ENCODE measurements at regions not wholly inside any gene's neighbourhood (a gene's known extent, or its start where the extent isn't known, plus 50 kb on each side); places are given as distances from the start of the nearest gene placed in this dataset.

- no peaks in the 10 kb centered on the region for H3K36me3 ChIP-seq (ENCODE audit: control insufficient read depth, insufficient read depth, low read length)
- 90 to 92% methylated on average over 9 to 17 of the region's 20 CpGs for WGBS, 2 experiments (ENCODE audit: insufficient coverage in 2 of 2)
- no peak overlapping the region for H3K4me3 ChIP-seq (ENCODE audit: extremely low read depth, insufficient read depth, low read length, poor library complexity, severe bottlenecking)
- H3K4me1 ChIP-seq (ENCODE audit: control insufficient read depth, insufficient read depth, low read length, poor library complexity, severe bottlenecking): peaks cover 7% of the 10 kb centered on the region
- no peak overlapping the region for H3K27ac ChIP-seq (ENCODE audit: low read depth, low read length, severe bottlenecking)
- no peaks in the 10 kb centered on the region for H3K9me3 ChIP-seq (ENCODE audit: control insufficient read depth, low read length)
These were observed 79.2 kb upstream of the INSIG1 start for GRCh38 chr7:155218276-155219153.

DNA sequence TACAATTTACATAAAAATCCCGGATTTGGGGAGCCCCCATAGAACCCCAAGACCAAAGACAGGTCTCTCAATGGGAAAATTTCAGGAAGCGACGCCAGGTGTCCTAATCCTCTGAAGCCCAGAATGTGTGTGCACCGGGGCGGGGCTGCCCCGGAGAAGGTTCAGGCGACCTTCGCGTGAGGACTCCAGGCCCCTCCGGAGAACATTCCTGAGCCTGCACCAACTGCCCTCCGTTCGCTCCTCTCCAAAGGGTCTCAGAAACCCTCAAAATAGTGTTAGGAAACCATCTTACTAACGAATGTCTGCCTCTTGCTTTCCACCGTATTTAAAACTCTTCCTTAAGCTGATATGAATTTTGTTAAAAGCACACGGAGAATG lies 78.5 kb upstream of the INSIG1 start:
- peaks cover 6% of the 10 kb centered on the region for H3K4me1 ChIP-seq (ENCODE audit: control insufficient read depth, insufficient read depth, low read length, poor library complexity, severe bottlenecking)
- 97 to 99% methylated on average over 11 to 14 of the region's 15 CpGs for WGBS, 2 experiments (ENCODE audit: insufficient coverage in 2 of 2)
- no peak overlapping the region for H3K4me3 ChIP-seq (ENCODE audit: extremely low read depth, insufficient read depth, low read length, poor library complexity, severe bottlenecking)

DNA sequence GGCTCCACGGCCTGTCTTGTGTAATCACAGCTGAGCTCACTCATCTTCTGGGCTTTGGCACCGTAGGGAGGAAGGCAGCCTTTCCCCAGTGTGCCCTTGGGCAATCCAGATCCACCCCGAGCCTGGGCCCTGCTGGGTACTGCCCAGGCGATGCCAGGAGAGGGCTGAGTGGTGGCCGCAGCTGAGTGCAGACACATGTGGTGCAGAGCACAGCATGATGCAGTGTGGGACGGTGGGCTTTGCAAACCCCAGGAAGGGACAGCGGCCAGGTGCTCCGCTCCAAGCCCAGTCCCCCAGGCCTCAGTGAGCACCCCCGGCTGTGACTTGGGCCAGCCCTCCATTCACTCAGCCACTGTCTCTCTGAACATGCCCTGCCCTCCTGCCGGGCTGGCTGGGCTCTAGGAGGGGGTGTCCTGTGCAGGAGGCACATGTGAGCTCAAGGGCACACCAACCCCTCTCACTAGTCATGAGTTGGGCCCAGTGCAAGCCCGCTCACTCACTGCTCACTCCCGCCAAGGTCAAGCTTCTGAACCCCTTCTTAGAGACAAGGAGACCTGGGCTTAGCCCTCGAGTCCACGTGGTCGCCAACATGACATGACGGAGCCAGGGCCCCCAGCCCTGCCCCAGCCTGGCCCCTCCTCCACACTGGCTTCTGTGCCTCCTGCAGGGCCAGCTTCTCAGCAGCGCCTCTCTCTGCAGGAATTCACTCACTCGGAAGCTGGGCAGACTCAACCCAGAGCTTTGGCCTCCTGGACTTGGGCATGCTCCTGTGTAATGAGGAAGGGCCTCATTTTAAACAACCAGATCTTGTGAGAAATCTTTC lies 77.5 kb upstream of the INSIG1 start:
- Histone ChIP-seq H3K27ac (ENCODE audit: low read depth, low read length, severe bottlenecking) (no peak overlapping the region), H3K36me3 (ENCODE audit: control insufficient read depth, insufficient read depth, low read length) (no peaks in the 10 kb centered on the region), H3K9me3 (ENCODE audit: control insufficient read depth, low read length) (no peaks in the 10 kb centered on the region), H3K4me3 (ENCODE audit: extremely low read depth, insufficient read depth, low read length, poor library complexity, severe bottlenecking) (no peak overlapping the region), H3K4me1 (ENCODE audit: control insufficient read depth, insufficient read depth, low read length, poor library complexity, severe bottlenecking) (peaks cover 11% of the 10 kb centered on the region)
- 85 to 90% methylated on average over 11 to 15 of the region's 18 CpGs for WGBS, 2 experiments (ENCODE audit: insufficient coverage in 2 of 2)

More for the DNA sequence above, 78.5 kb upstream of the INSIG1 start:
- no peaks in the 10 kb centered on the region for H3K36me3 ChIP-seq (ENCODE audit: control insufficient read depth, insufficient read depth, low read length)
- no peak overlapping the region for H3K27ac ChIP-seq (ENCODE audit: low read depth, low read length, severe bottlenecking)
- no peaks in the 10 kb centered on the region for H3K9me3 ChIP-seq (ENCODE audit: control insufficient read depth, low read length)

DNA sequence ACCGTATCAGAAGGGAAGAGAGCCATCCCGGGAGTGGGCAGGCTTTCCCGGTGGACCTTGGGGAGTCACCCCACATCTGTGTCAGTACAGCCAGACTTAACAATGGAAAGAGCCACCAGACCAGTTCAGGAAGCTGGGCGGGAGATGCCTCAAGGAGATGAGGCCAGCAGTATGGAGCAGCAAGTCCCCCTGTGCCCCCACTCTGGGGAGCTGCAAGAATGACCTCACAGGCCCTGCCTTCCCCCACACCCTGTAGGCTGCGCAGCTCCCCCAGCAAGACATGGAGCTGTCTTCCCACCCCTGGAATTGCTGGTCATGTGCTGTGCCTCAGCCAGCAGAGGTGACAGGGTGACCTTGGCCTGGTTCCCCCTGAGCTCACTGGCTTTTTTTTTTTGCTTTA lies 76.8 kb upstream of the INSIG1 start:
- Histone ChIP-seq H3K27ac (ENCODE audit: low read depth, low read length, severe bottlenecking) (no peak overlapping the region), H3K9me3 (ENCODE audit: control insufficient read depth, low read length) (no peaks in the 10 kb centered on the region), H3K4me1 (ENCODE audit: control insufficient read depth, insufficient read depth, low read length, poor library complexity, severe bottlenecking) (peaks cover 11% of the 10 kb centered on the region), H3K36me3 (ENCODE audit: control insufficient read depth, insufficient read depth, low read length) (no peaks in the 10 kb centered on the region), H3K4me3 (ENCODE audit: extremely low read depth, insufficient read depth, low read length, poor library complexity, severe bottlenecking) (no peak overlapping the region)
- 87 to 92% methylated on average over 3 to 5 of the region's 5 CpGs for WGBS, 2 experiments (ENCODE audit: insufficient coverage in 2 of 2)

GRCh38 chr7:155221547-155221946 lies 76.1 kb upstream of the INSIG1 start:
- Histone ChIP-seq H3K27ac (ENCODE audit: low read depth, low read length, severe bottlenecking) (no peak overlapping the region), H3K36me3 (ENCODE audit: control insufficient read depth, insufficient read depth, low read length) (no peaks in the 10 kb centered on the region), H3K9me3 (ENCODE audit: control insufficient read depth, low read length) (no peaks in the 10 kb centered on the region), H3K4me3 (ENCODE audit: extremely low read depth, insufficient read depth, low read length, poor library complexity, severe bottlenecking) (no peak overlapping the region), H3K4me1 (ENCODE audit: control insufficient read depth, insufficient read depth, low read length, poor library complexity, severe bottlenecking) (peaks cover 11% of the 10 kb centered on the region)
- WGBS, 2 experiments (ENCODE audit: insufficient coverage in 2 of 2): 89% methylated on average over 2 of the region's 4 CpGs; no CpG with 5 or more reads in 1 of the 2 experiments

- WGBS, 2 experiments (ENCODE audit: insufficient coverage in 2 of 2): 100% methylated on average over 1 of the region's 2 CpGs; no CpG with 5 or more reads in 1 of the 2 experiments
- Histone ChIP-seq H3K9me3 (ENCODE audit: control insufficient read depth, low read length) (no peaks in the 10 kb centered on the region), H3K36me3 (ENCODE audit: control insufficient read depth, insufficient read depth, low read length) (no peaks in the 10 kb centered on the region), H3K4me3 (ENCODE audit: extremely low read depth, insufficient read depth, low read length, poor library complexity, severe bottlenecking) (no peak overlapping the region), H3K4me1 (ENCODE audit: control insufficient read depth, insufficient read depth, low read length, poor library complexity, severe bottlenecking) (peaks cover 15% of the 10 kb centered on the region), H3K27ac (ENCODE audit: low read depth, low read length, severe bottlenecking) (no peak overlapping the region)
These were observed 75.6 kb upstream of the INSIG1 start for GRCh38 chr7:155222061-155222460.

DNA sequence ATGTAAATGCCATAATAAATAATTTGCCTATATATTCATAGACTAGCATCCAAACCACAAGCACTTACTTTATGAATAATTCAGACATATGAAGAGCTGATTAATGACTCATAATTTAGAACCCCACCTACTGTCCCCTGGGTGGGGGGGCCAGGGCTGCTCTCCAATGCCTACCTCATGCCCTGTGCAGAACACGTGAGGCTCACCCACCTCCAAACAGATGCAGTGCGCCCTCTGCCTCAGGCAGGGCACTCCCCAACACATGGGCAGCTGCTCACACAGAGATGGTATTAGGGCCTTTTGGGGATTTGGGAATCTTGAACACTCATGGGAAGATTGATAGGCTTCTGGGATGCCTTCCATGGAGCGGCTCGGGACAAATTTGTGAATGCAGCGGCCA lies 75.1 kb upstream of the INSIG1 start:
- WGBS, 2 experiments (ENCODE audit: insufficient coverage in 2 of 2): 91 to 100% methylated on average over 3 to 5 of the region's 5 CpGs
- Histone ChIP-seq H3K4me3 (ENCODE audit: extremely low read depth, insufficient read depth, low read length, poor library complexity, severe bottlenecking) (no peak overlapping the region), H3K36me3 (ENCODE audit: control insufficient read depth, insufficient read depth, low read length) (no peaks in the 10 kb centered on the region), H3K27ac (ENCODE audit: low read depth, low read length, severe bottlenecking) (no peak overlapping the region), H3K9me3 (ENCODE audit: control insufficient read depth, low read length) (no peaks in the 10 kb centered on the region), H3K4me1 (ENCODE audit: control insufficient read depth, insufficient read depth, low read length, poor library complexity, severe bottlenecking) (peaks cover 20% of the 10 kb centered on the region)

DNA sequence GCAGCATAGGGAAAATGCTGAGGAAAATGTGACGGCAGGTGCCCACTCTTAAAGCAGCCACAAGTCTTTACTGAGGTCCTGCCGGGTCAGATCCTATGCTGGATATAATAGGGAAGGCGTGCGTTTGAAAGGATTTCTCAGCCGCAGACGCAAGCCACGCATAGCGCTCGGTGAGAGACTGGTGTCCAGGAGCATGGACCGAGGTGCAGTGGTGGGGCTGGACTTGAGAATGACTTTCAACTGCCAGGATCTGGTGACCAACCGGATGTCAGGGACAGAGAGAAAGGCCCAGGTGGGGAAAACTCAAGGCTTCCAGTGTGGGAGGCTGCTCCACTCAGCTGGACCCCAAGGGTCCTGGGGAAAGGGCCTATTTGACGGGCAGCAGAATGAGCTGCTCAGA lies 74.7 kb upstream of the INSIG1 start:
- Histone ChIP-seq H3K27ac (ENCODE audit: low read depth, low read length, severe bottlenecking) (no peak overlapping the region), H3K9me3 (ENCODE audit: control insufficient read depth, low read length) (no peaks in the 10 kb centered on the region), H3K36me3 (ENCODE audit: control insufficient read depth, insufficient read depth, low read length) (no peaks in the 10 kb centered on the region), H3K4me3 (ENCODE audit: extremely low read depth, insufficient read depth, low read length, poor library complexity, severe bottlenecking) (no peak overlapping the region), H3K4me1 (ENCODE audit: control insufficient read depth, insufficient read depth, low read length, poor library complexity, severe bottlenecking) (peaks cover 25% of the 10 kb centered on the region)
- WGBS, 2 experiments (ENCODE audit: insufficient coverage in 2 of 2): 90 to 93% methylated on average over 12 of the region's 12 CpGs

DNA sequence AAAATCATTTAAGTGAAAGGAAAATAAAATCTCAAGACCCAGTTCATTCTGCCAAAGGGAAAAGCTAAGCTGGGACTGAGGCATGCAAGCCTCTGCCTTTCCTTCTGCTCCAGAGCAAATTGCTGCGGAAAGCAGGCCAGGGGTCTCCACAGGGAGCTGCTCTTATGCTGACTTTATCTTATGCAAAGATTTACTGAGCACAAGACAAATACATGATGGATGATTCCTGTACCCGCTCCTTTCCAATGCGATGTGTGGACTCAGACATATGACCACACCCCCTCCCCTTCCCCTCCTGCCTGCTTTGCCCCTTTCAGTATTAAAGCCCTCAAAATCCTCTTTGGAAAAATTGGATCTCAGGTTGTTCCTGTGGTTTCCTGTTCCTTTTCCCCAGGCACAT lies 74.2 kb upstream of the INSIG1 start:
- H3K9me3 ChIP-seq (ENCODE audit: control insufficient read depth, low read length): no peaks in the 10 kb centered on the region
- no peak overlapping the region for H3K27ac ChIP-seq (ENCODE audit: low read depth, low read length, severe bottlenecking)
- WGBS, 2 experiments (ENCODE audit: insufficient coverage in 2 of 2): 83% methylated on average over 3 of the region's 3 CpGs
- no peaks in the 10 kb centered on the region for H3K36me3 ChIP-seq (ENCODE audit: control insufficient read depth, insufficient read depth, low read length)
- peaks cover 30% of the 10 kb centered on the region for H3K4me1 ChIP-seq (ENCODE audit: control insufficient read depth, insufficient read depth, low read length, poor library complexity, severe bottlenecking)
- H3K4me3 ChIP-seq (ENCODE audit: extremely low read depth, insufficient read depth, low read length, poor library complexity, severe bottlenecking): no peak overlapping the region

DNA sequence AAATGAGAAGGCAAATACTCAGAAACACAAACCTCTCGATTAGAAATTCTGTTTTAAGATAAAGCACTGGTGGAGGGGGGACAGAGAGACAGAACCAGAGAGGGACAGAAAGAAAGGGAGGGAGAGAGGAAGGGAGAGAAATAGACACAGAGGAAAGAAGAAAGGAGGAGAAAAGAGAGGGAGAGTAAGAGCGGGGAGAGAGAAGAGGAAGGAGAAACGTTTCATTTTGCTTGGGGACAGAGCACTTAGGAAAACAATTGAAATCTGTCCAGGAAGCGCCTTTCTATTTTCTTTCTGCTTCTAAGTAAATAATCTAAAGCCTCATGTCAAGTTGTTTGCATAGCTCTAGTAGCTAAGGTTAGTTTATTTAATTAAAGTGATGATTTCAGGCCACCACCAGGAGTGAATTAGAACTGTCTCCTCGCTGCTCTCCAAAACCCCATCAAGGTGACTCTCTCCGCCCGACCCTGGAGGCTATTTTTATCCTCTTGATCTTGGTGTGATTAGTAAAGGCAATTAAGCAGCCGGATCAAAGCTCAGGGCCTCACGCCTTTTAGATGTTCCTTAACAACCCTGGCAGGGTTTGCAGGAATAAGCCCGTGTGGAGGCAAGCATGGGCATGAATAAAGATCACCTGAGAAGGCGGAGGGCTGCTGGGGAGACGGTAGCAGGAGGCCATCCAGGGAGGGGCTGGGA lies 73.4 kb upstream of the INSIG1 start:
- 72 to 76% methylated on average over 8 of the region's 12 CpGs for WGBS, 2 experiments (ENCODE audit: insufficient coverage in 2 of 2)
- Histone ChIP-seq H3K27ac (ENCODE audit: low read depth, low read length, severe bottlenecking) (no peak overlapping the region), H3K36me3 (ENCODE audit: control insufficient read depth, insufficient read depth, low read length) (no peaks in the 10 kb centered on the region), H3K9me3 (ENCODE audit: control insufficient read depth, low read length) (no peaks in the 10 kb centered on the region), H3K4me1 (ENCODE audit: control insufficient read depth, insufficient read depth, low read length, poor library complexity, severe bottlenecking) (peaks cover 31% of the 10 kb centered on the region), H3K4me3 (ENCODE audit: extremely low read depth, insufficient read depth, low read length, poor library complexity, severe bottlenecking) (no peak overlapping the region)
